Caco-2 (cell line): ENCODE measurements at regions not wholly inside any gene's neighbourhood (a gene's known extent, or its start where the extent isn't known, plus 50 kb on each side); places are given as distances from the start of the nearest gene placed in this dataset.

ENCODE experiments used
- BruUV-seq: library from RNA; stranded (reverse); fragments of 400-500 nt; replicated peaks from 2 replicates; lab custom pipeline; 2021; lab: Mats Ljungman, UMichigan
- CTCF ChIA-PET: fragments of 300-600 bp; sonication (Branson Sonifier 250); formaldehyde crosslinking; loops from one replicate; lab custom pipeline; 2022; ENCODE audit warnings: antibody characterized with exemption; lab: Charles Lee
- POLR2A ChIA-PET: fragments of 300-600 bp; sonication (Branson Sonifier 250); formaldehyde crosslinking; loops from one replicate; lab custom pipeline; 2022; ENCODE audit warnings: antibody characterized with exemption; lab: Charles Lee
- DNase-seq, 2 experiments: peaks; one replicate each; pipeline versions ENCODE4 v3.0.0 to v3.0.0-alpha.2; 2020 to 2022
- H3K27me3 ChIP-seq: replicated peaks from 2 replicates; pipeline ENCODE4 v1.6.0; 2011; ENCODE audit warnings: low read length; ENCODE audit not compliant: control insufficient read depth, insufficient read depth
- H3K36me3 ChIP-seq: 2 replicates; pipeline ENCODE4 v1.5.1; 2011; ENCODE audit warnings: low read length; ENCODE audit not compliant: control insufficient read depth, insufficient read depth
- H3K4me1 ChIP-seq: fragments of 250-450 bp; sonication (Bioruptor Pico); 2 replicates; pipeline ENCODE4 v1.5.1; 2020; ENCODE audit warnings: mild to moderate bottlenecking
- H3K4me3 ChIP-seq: 2 replicates; pipeline ENCODE4 v1.5.1; 2011; ENCODE audit warnings: low read depth, mild to moderate bottlenecking, control low read depth, low read length
- H3K9me3 ChIP-seq: fragments of 250-450 bp; sonication (Bioruptor Pico); 2 replicates; pipeline ENCODE4 v1.5.1; 2020; ENCODE audit warnings: mild to moderate bottlenecking, moderate library complexity
- H3K27ac Mint-ChIP-seq: one replicate; pipeline ENCODE4 v1.8.0; 2022; ENCODE audit warnings: mixed read lengths; ENCODE audit not compliant: unreplicated experiment
- H3K27me3 Mint-ChIP-seq: one replicate; pipeline ENCODE4 v1.8.0; 2022; ENCODE audit warnings: mixed read lengths; ENCODE audit not compliant: insufficient read depth, unreplicated experiment
- H3K36me3 Mint-ChIP-seq: one replicate; pipeline ENCODE4 v1.8.0; 2022; ENCODE audit warnings: mild to moderate bottlenecking, mixed read lengths; ENCODE audit not compliant: insufficient read depth, unreplicated experiment
- H3K4me1 Mint-ChIP-seq: one replicate; pipeline ENCODE4 v1.8.0; 2022; ENCODE audit warnings: low read depth, mixed read lengths; ENCODE audit not compliant: unreplicated experiment
- H3K4me3 Mint-ChIP-seq: one replicate; pipeline ENCODE4 v1.8.0; 2022; ENCODE audit warnings: mild to moderate bottlenecking, moderate library complexity, mixed read lengths; ENCODE audit not compliant: unreplicated experiment
- H3K9me3 Mint-ChIP-seq: one replicate; pipeline ENCODE4 v1.8.0; 2022; ENCODE audit warnings: mixed read lengths; ENCODE audit not compliant: unreplicated experiment
- intact Hi-C: fragments of 100-400 bp; cut with micrococcal nuclease; formaldehyde crosslinking; loops from one replicate; pipeline ENCODE4 v1.10.0; 2022; ENCODE audit not compliant: unreplicated experiment
- TF ChIP-seq, protein P1 (sequence below), 2 experiments: fragments of 200-600 bp in 1 of 2; IDR thresholded peaks; 1 replicate in 1 of 2; 2 replicates in 1 of 2; pipeline versions ENCODE4 v1.5.1 to v1.8.0; 2011 to 2022; ENCODE audit warnings: antibody characterized with exemption in 1 of 2, control low read depth in 1 of 2, inconsistent platforms in 1 of 2, low read depth in 1 of 2, low read length in 1 of 2, mild to moderate bottlenecking in 1 of 2, moderate library complexity in 1 of 2; ENCODE audit not compliant: insufficient read depth in 1 of 2, severe bottlenecking in 1 of 2, unreplicated experiment in 1 of 2

DNA sequence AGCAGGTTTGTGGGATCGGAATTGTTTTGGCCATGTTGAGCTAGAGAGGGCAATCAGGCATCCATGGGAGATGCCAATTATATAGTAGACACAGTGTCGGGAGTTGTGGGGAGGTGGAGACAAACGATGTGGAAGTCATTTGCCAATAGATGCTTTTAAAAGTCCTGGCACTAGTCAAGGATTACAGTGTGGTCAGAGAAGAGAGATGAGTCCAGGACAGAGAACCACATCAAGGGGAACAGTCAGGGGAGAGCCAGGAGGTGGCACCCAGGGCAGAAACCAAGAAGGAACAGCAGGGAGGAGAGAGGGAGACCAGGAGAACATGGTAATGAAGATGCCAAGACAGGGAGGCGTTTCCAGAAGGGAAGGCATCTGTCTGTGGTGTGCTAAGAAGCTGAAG, 81.2 kb downstream of the ARL4C start:
- Mint-ChIP-seq H3K4me3 (no peak overlapping the region), H3K9me3 (peaks cover 23% of the 10 kb centered on the region), H3K27ac (no peak overlapping the region), H3K36me3 (peaks cover 12% of the 10 kb centered on the region), H3K4me1 (peaks cover 37% of the 10 kb centered on the region), H3K27me3 (no peaks in the 10 kb centered on the region)
- intact Hi-C loops, result no loop called here
- TF ChIP-seq, protein P1, sequence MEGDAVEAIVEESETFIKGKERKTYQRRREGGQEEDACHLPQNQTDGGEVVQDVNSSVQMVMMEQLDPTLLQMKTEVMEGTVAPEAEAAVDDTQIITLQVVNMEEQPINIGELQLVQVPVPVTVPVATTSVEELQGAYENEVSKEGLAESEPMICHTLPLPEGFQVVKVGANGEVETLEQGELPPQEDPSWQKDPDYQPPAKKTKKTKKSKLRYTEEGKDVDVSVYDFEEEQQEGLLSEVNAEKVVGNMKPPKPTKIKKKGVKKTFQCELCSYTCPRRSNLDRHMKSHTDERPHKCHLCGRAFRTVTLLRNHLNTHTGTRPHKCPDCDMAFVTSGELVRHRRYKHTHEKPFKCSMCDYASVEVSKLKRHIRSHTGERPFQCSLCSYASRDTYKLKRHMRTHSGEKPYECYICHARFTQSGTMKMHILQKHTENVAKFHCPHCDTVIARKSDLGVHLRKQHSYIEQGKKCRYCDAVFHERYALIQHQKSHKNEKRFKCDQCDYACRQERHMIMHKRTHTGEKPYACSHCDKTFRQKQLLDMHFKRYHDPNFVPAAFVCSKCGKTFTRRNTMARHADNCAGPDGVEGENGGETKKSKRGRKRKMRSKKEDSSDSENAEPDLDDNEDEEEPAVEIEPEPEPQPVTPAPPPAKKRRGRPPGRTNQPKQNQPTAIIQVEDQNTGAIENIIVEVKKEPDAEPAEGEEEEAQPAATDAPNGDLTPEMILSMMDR (IDR thresholded peaks at IDR 0.05; ENCODE audit: insufficient read depth in 1 of 2, low read depth in 1 of 2, low read length in 1 of 2, severe bottlenecking in 1 of 2, unreplicated experiment in 1 of 2), result no peak
- H3K9me3 ChIP-seq, result no peaks in the 10 kb centered on the region
- peaks cover 37% of the 10 kb centered on the region for H3K4me1 ChIP-seq
- no TSS peak for BruUV-seq
- POLR2A ChIA-PET, result no interaction called here
- no peak overlapping the region for H3K4me3 ChIP-seq
- H3K36me3 ChIP-seq, result no peaks in the 10 kb centered on the region
- no peak for DNase-seq
- no peaks in the 10 kb centered on the region for H3K27me3 ChIP-seq
- CTCF ChIA-PET, result no interaction called here

DNA sequence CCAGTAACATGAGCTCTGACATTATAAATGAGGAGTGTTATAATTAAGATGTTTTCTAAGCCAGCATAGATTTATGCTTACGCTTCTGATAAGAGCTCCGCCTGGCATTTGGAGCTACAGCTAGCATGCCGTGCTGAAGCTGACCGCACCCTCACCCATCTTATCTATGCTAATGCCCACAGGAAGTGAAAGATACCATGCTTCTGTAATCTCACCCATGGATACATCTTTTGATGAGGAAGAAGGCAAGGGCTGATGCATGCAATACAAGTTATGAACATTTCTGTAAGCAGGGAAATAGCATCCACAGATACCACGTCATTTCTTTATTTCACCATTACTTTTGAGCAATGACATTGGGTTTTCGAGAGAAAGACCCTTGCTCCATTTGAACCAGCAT, 82.3 kb downstream of the ARL4C start:
- Histone ChIP-seq H3K9me3 (no peaks in the 10 kb centered on the region), H3K27me3 (no peaks in the 10 kb centered on the region), H3K4me1 (peaks cover 37% of the 10 kb centered on the region), H3K36me3 (no peaks in the 10 kb centered on the region), H3K4me3 (no peak overlapping the region)
- H3K27me3 Mint-ChIP-seq, result no peaks in the 10 kb centered on the region
- DNase-seq, result no peak
- ChIA-PET CTCF (no interaction called here), POLR2A (no interaction called here)
- no peak overlapping the region for H3K4me3 Mint-ChIP-seq
- peaks cover 23% of the 10 kb centered on the region for H3K9me3 Mint-ChIP-seq
- H3K4me1 Mint-ChIP-seq, result peaks cover 46% of the 10 kb centered on the region
- no TSS peak for BruUV-seq
- intact Hi-C loops, result no loop called here
- TF ChIP-seq, protein P1 (IDR thresholded peaks at IDR 0.05; ENCODE audit: insufficient read depth in 1 of 2, low read depth in 1 of 2, low read length in 1 of 2, severe bottlenecking in 1 of 2, unreplicated experiment in 1 of 2), result no peak
- peaks cover 19% of the 10 kb centered on the region for H3K36me3 Mint-ChIP-seq
- H3K27ac Mint-ChIP-seq, result no peak overlapping the region

DNA sequence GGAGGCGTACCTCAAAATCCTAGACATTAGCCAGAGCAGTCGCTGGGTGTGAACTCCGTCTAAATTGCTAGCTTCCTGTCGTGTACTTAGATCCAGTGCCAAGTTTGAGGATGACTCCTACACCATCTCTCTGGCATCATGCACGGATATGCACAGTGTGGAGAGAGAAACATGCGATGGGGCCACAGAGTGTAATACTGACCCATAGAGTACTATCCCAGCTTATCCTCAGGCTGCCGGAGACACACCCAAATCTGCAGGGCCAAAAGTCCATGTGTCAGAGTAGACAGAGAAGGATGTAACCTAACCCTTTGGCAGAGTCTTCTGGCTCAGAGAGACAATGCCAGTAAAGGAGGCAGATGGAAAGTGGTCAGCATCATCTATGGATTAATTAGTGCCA, 84.2 kb downstream of the ARL4C start:
- intact Hi-C loops, result no loop called here
- no peak for DNase-seq
- H3K36me3 ChIP-seq, result no peaks in the 10 kb centered on the region
- Mint-ChIP-seq H3K4me3 (no peak overlapping the region), H3K4me1 (peaks cover 40% of the 10 kb centered on the region), H3K36me3 (peaks cover 19% of the 10 kb centered on the region), H3K9me3 (peaks cover 23% of the 10 kb centered on the region), H3K27ac (peak overlapping the region; percentile 94), H3K27me3 (no peaks in the 10 kb centered on the region)
- H3K4me1 ChIP-seq, result peaks cover 44% of the 10 kb centered on the region
- TF ChIP-seq, protein P1 (IDR thresholded peaks at IDR 0.05; ENCODE audit: insufficient read depth in 1 of 2, low read depth in 1 of 2, low read length in 1 of 2, severe bottlenecking in 1 of 2, unreplicated experiment in 1 of 2), result no peak
- BruUV-seq, result no TSS peak
- H3K27me3 ChIP-seq, result no peaks in the 10 kb centered on the region
- H3K4me3 ChIP-seq, result no peak overlapping the region
- POLR2A ChIA-PET, result no interaction called here
- no peaks in the 10 kb centered on the region for H3K9me3 ChIP-seq
- CTCF ChIA-PET, result no interaction called here
